ENCODE measurements at regions not wholly inside any gene's neighbourhood (a gene's known extent, or its start where the extent isn't known, plus 50 kb on each side); places are given as distances from the start of the nearest gene placed in this dataset.

DNA sequence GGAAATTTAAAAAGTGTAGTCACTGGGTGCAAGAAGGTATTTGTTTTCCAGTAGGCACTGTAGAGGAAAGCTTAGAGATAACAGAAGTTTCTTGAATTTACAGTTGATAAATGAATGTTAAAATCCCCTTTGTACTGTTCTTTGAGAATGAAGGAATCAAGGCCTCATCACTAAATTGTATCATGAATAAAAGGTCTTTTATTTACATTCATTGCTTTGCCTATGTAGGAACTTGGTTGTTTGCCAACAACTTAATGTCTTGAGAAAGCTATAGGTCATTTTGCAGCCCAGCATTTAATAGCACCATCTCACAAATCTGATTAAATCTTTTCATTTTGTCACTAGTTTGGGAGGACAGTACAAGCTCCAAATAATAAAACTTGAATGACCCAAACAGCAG is 213.9 kb upstream of the ITGA4 start:
- DNase-seq (ENCODE audit: low read depth) = no peak

DNA sequence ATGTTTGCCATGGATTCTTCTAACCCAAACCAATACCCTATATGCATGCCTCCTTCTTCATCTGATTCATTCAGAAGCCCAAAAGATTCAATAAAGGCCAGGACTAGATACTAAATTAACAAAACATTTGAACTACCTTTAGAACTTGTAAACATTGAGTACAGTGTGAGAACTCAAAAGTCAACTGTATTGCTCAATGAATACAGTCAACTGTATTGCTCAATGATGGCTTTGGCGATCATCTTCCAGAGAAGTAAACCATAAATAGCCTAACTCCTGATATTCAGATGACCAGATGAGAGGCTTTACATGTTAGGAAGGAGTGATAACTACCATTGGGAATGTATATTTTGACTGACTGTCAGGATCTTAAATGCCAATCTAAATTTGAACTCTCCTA is 206.5 kb upstream of the ITGA4 start:
- no peak for DNase-seq (ENCODE audit: low read depth)

DNA sequence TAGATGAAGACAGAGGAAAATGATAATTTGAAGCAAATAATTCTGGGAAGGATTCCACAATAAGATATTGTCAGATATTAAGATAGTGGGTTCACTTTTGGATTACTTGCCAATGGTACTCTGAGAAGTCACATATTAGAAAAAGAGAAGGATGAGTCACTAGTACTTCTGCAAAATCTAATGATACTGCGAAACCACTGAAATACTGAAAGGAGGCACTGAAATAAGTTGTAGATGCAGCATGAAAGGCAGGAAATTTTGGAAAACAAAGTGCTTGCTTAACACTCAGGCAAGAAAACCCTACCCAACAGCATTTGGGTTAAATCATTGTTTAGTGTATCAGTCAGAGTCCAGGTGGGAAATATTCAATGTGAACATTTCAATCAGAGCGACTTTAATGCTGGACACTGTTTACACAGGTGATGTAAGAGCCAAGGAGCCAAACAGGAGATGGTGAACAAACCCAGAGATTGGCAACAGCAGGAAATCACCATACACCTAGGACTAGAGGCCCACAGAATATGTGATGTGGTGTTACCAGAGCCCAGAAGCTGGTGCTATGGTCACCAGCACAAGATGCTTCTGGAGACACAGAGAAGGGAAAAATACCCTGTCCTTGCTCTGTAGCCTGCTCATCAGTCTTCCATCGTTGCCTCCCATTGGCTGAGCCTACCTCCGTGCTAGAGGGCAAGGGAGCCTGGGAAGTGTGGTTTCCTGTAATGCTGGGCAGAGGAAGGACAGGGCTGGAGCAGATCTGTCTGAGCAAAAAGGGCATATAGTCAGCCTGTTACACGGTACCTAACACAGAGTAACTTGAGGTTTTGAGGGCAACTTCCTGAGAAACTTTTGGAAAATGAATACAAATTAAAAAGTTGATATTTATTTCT is 204.7 kb upstream of the ITGA4 start:
- no peak for DNase-seq (ENCODE audit: low read depth)

DNA sequence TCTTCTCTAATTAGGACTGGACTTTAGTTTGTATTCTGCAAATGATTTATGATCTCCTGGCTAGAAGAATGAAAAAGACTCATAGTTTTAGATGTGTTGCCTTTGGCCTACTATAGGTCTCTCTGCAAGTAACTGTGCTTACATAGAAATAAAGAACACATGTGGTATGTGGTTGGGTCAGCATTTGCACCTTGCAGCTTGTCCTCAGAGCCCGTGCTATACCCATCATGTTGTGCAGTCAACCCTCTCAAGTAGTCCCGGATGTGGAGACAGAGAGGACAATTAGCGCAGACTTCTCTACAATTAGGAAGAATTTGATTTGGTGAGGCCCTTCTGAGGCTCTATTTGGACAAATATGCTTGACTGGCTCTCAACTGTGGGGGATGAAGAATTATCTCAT is 203.7 kb upstream of the ITGA4 start:
- DNase-seq (ENCODE audit: low read depth) = no peak

DNA sequence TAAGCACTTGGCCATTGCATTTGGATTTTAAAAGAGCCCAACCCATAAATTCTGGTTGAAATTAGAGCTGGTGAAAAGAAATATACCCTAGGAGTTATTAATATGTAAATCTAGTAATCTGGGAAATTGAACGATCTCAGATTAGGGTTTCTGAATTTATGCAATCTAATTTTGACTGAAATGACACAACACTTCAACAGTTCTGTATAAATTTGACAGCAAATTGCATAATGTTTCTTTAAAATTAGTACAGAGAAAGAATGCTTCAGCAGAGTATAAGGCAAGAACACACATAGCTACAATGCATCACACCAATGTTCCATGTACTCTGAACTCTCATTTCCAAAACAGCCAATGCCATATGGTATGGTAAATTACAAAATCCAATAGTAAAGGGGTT is 201.5 kb upstream of the ITGA4 start:
- no peak for DNase-seq (ENCODE audit: low read depth)

DNA sequence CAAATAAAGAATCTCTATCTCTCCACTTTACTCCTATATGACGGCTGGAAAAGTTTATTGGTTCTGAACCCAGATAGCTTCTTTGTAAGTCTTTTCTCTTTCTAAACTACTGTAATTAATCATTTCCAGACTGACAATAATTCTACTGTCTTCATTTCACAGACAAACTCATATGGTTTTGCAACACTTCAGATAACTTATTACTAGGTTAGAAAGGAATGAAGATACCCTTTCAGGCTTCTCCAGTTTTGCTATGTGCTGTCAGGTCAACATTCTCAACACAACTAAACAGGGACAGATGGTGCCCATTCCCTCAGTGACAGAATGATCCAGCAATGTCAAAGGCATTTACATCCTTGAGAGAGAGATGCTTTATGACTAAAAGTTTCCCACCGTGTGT is 198.5 kb upstream of the ITGA4 start:
- no peak for DNase-seq (ENCODE audit: low read depth)

DNA sequence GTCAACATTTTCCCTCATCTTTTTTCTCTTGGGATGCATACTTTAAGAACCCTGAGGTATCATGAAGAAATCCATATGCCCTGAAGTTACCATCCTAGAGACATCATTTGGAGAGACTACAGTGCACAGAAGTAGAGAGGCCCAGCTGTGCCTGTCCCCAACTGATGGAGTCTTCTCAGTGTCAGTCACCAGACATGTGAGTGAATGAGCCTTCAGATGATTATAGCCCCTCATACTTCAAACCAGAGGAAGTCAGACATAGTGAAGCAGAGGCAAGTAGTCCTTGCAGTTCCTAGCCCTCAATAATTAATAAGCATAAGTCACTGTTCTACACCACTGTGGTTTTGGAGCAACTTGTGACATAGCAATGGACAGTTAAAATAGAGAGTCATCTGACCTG is 194.4 kb upstream of the ITGA4 start:
- no peak for DNase-seq (ENCODE audit: low read depth)

DNA sequence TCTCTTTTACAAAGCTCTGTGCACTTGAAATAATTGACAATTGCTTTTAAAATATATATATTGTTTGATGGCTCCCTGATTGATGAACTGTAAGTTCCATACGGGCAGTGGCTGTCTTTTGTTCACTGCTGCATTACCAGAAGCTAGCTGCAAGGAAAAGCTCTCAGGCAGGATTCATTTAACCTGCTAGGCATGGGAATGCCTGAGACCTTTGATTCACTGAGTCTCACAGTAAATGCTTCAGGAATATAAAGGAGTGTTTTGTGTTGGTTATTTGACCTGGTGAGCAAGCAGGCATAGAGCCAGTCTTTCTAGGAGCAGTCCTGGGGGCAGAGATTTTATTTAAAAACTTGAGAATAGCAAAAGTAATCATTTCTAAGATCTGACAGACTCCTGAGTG is 193.2 kb upstream of the ITGA4 start:
- no peak for DNase-seq (ENCODE audit: low read depth)

DNA sequence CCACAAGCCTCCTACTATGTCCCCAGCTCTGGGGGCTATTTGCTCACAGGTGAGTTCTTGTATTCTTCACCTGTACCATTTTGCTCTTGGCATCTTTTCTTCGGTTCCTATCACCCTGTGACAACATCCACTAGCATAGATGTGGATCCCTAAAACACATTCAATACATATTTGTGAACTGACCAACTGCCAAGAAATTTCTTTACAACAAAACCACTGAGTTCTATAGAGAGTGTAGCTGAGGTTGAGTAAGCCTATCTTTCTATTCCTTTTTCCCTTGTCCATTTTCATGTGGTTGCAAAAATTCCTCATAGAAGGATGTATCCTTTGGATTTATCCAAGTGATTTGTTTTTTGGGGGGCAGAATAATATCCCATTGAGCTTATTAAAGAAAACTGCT is 192.7 kb upstream of the ITGA4 start:
- no peak for DNase-seq (ENCODE audit: low read depth)

DNA sequence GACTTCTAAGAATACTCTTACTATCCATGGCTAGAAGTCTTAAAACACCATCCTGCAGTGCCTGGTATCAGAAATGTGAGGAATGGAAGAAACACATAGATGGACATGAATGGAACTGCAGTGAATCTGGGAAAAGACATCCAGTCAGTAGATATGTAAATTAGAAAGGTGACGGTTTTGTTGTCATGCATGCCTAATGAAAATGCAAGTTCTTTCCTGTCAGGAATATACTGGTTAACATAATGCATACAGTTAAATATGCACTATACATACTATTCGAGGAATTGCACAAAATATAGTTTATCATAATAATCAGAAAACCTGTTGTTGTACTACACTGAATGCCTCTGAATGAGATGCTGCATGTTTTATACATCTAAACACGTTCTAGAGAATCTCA is 190.6 kb upstream of the ITGA4 start:
- DNase-seq (ENCODE audit: low read depth) = no peak

DNA sequence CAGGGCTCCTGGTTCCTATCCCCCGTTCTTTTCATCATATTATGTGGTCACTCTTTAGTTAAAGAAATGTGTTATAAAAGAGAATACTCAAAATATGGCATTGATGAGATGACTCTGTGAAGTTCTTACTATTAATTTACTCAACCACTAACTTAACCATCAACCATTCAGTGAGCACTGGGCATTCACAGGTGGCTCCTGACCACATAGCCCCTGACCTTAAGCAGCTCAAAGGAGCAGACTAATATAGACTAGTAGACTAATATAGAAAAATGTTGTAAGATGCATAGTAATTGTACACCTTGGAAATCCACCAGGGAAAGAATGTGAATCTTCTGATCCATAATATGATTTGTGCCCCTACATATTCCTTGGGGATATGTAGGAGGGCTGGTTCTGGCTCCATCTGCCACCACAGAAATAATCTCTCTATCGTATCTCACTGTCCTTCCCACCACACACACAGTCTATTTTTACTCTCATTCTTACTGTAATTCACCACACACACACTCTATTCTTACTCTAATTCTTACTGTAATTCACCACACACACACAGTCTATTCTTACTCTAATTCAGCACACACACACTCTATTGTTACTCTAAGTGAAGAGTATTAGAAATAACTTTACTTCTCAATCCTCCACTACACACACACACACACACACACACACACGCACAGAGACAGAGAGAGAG is 188.9 kb upstream of the ITGA4 start:
- DNase-seq (ENCODE audit: low read depth) = no peak

DNA sequence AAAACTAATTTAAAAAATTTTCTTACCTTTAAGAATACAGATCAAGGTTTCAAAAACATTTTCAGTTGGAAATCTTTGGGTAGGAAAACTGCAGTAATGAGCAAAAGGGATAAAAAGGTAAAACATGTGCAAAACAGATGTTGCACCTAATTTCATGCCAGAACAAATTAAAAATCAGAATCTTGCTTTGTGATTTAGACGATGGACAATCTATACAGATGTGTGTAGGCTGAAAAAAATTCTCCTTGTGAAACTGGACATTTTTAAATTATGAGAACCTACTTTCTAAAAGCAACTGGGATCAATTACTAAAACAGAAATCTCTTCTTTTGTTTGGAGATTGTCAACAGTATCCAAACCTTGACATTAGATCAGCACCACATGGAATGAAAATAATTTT is 183.2 kb upstream of the ITGA4 start:
- no peak for DNase-seq (ENCODE audit: low read depth)

DNA sequence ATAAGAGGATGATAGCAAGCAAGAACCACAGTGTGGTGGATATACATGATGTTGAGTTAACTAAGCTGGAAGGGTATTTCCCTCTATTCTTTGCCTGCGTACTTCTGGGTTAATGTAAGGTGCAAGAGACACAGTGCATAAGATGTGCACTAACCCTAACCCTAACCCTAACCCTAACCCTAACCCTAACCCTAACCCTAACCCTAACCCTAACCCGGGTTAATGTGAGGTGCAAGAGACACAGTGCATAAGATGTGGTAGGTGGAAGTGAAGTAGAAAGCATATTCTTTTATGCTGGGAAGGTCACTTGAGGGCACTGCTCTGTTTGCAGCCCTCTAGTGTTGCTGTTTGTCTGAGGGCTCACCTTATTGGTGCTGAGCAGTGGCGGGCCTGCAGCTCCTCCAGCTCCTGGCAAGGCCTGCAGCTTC is 181.5 kb upstream of the ITGA4 start:
- DNase-seq (ENCODE audit: low read depth) = no peak

DNA sequence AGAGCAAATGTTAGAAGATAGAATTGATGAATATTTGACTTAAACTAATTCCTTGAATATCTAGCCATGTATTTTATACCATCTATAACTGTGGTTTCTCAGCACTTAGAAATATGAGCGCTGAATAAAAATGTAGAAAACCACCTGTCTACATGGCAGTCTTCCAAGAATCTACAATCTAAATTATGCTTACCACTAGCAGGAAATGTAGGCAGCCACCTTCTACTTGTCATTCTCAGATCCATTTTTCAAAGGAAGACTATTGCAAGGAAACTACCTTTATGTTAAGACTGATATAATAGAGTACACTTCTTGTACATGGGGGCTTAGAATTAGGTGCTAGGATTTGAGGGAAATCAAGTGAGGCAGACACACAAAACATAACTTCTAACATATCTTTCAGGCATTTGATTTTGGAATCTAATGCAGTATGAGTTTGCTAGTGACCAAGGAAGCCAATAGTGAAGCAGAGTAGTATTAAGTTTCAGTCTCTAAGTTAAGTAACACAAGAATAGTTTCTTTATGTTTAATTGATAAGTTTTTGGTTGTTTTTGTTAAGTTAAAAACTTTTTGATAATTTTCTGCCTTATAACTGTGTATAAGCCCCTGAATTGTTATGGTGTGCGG is 175.9 kb upstream of the ITGA4 start:
- DNase-seq (ENCODE audit: low read depth) = no peak

DNA sequence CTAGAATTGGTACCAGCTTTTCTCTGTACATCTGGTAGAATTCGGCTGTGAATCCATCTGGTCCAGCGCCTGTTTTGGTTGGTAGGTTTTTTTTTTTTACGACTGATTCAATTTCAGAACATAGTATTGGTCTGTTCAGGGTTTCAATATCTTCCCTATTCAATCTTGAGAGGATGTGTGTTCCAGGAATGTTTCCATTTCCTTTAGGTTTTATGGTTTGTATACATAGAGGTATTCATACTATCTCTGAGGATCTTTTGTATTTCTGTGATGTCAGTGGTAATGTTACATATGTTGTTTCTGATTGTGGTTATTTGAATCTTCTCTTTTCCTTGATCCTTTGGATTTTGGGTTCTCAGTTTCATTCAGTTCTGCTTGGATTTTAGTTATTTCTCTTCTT is 172.1 kb upstream of the ITGA4 start:
- DNase-seq (ENCODE audit: low read depth) = no peak

DNA sequence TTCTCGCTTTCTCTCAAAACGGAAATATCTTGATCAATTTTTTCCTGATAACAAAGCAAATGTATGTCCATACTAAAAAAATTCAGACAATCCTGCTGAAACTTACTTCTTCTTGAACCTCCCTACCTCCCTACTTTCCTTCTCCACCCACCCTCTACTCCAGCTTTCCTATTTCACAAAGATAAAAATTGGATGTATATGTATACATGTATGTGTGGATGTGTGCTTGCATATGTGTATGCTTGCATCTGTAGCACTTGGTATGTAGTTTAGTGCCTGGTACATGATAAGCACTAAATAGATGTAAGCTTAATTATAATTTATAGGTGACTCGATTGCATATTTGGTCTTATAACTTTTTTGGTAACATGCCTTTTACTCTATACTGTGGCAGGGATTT is 167.5 kb upstream of the ITGA4 start:
- DNase-seq (ENCODE audit: low read depth) = no peak

DNA sequence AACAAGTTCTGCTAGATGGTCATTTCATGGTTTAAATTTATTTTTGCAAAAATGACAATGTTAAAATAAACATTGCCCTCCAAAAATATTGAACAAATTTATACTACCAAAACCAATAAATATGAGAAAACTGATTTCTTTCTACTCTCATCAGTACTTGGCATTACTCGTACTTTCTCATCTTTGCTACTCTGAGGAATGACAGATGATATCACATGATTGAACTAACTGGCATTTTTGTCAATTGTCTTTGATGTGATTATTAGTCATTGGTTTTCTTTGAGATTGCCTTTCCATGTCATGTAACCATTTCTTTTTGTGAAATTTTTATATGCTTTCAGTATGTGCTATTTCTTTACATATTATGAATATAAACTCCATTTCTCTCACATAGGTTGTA is 167.0 kb upstream of the ITGA4 start:
- DNase-seq (ENCODE audit: low read depth) = no peak

DNA sequence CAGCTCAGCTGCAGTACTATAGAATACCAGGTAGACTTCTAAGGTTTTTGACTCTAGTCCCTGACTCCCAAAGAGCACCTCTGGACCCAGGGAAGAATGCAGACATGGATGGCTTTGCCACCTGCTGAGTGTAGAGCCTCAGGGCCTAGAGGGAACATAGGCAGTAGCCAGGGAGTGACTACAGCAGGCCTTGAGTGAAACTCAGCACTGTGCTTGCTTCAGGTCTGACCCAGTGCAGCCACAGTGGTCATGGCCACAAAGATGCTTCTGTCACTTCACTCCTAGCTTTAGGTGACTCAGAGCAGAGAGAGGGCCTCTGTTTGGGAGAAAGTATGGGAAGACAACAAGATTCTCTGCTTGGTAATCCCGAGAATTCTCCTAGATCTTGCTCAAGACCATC is 162.2 kb upstream of the ITGA4 start:
- no peak for DNase-seq (ENCODE audit: low read depth)

DNA sequence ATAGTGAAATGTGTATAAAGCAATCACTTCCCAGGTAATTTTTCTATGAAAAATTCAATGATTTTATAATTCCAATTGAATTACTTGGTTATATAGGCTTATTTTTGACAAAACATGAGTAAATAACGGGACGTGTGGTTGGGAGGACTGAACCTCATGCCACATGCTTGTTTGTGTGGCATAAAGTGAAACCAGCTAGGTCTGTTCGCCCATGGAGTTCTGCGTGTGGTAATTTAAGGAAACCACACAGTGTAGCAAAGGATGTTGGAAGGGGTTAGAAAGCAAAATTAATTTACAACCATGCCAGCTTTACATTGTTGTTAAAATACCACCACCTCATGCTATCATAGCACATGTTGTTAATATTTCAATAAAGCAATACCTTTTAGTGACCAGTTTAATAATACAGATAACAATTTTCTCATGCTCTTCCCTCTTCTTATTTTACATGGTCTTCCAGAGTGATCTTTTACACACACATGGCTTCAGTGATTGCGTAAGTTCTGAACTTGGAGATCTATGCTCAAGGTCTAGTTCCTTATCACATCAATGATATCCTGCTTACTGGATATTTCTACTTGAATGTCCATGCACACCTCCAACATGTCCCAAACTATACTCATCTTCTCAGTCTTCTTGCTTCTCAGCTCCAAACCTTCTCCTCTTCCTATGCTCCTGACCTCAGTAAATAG is 156.4 kb upstream of the ITGA4 start:
- DNase-seq (ENCODE audit: low read depth) = peak; percentile 25

DNA sequence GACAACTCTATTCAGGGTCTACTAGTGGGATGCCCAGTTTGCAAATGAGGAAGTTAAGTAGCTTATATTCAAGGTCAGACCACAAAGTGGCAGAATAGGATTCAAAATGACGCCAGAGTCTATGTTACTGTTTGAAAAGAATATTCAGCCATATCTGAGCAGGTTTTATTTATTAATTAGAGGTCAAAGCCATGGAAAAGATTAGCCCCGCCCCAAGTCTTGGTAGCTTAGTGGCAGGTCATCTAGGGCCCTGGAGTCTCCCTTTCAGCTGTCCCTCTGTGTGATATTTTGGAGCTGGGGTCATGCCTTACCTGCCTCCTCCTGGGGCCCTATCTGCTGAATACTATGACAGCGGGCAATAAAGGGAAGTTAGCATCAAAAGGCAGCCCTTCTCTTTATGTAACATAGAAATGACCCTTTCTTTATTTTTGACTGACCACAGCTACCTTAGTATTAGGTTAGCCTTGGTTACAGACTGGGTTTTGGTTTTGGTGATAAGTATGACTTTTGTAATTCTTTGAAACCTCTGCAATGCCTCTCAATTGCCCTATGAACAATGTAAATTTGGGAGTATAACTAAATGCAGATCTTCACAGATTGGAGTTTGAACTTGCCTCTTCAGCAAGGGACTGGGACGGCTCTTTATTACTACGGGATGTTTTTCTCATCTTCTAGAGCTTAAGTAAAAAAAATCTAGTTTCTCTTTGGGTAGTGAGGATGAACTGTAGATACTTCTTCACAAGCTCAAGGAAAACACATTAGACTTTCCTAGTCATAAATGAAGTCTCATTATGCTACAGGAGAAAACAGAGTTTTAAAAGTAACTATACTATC is 153.0 kb upstream of the ITGA4 start:
- no peak for DNase-seq (ENCODE audit: low read depth)

DNA sequence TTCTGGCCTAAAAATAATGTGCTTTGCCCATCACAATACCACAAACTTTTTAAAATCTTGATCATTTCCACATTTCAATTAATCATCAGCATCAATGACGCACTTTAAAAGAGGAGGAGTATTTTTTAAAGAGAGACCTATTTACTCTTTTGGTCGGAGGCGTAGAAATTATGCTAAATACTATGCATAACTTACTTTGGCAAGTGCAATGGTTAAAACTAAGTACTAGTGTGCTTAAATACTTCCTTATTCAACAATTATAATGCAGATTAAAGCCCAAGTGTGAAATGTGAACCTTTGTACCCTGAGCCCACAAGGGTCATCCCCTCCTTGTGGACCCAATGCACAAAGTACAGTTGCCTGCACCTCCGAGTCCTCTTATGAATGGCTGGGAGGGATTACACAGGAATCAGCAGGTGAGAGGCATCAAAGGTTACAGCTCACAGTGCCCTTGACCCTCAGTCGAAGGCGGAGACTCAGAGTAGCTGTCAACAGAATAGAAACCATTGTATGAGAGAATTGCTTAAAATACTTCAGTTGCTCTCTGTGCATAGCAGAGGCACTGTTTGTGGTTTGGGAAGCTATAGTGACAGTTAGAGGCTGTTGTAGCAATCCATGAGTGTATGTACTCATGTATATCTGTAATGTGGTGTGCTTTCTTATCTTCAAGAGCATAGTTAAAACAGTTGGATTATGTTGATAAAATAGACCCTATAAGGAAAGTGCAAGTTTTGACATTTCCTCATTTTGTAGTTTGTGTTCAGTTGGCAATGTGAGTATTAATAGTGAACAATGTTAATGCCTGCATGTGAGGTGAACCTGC is 151.7 kb upstream of the ITGA4 start:
- DNase-seq (ENCODE audit: low read depth) = no peak

Data from activated T-helper 1 cell treated with Interleukin-2 at 50 U/mL for 16 hours (primary cell).